ENCODE measurements at regions not wholly inside any gene's neighbourhood (a gene's known extent, or its start where the extent isn't known, plus 50 kb on each side); places are given as distances from the start of the nearest gene placed in this dataset.

DNA sequence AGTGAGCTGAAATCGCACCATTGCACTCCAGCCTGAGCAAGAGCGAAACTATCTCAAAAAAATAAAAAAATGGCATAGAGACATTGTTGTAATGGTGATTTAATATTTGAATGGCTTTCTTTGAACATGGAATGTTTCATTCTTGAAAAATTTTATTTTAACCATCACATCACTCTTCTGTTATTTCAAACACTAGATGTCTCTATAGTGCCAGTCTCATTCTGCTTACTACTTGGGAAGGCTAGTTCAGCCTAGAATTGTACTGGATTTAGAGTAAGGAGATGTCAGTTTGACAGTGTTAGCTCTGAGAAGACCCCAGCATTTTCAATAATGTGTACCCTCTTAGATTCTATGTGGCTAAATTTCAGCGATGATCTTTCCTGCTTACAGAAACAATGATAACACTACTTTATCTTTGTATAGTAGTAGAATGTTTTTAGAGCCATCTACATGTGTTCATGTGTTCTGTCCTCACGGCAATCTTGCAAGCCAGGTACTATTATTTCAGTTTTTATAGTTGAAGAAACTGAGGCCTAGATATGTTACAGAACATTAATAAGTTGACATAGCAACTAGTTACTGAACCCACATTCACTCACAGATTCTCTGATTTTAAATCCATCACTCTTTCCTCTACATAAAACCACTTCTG is 142.9 kb upstream of the ZSWIM2 start:
- Histone ChIP-seq H4K91ac (ENCODE audit: insufficient read depth, low read depth, low read length) (no peak overlapping the region), H3K4ac (ENCODE audit: low read depth, low read length) (no peak overlapping the region), H3K9ac (ENCODE audit: low read depth, low read length) (no peak overlapping the region), H4K5ac (ENCODE audit: low read depth, low read length) (no peak overlapping the region), H2AFZ (replicated peaks; ENCODE audit: low read length, poor library complexity) (no peak overlapping the region), H2BK15ac (ENCODE audit: low read depth, low read length) (no peak overlapping the region), H3K14ac (replicated peaks; ENCODE audit: low read depth, low read length) (no peak overlapping the region), H4K8ac (ENCODE audit: low read depth in 2 of 2, low read length in 2 of 2) (no peak overlapping the region), H3K18ac (ENCODE audit: low read depth, low read length) (no peak overlapping the region), H2BK20ac (ENCODE audit: low read depth, low read length) (no peak overlapping the region), H4K20me1 (ENCODE audit: insufficient read depth, low read length) (no peaks in the 10 kb centered on the region), H3K9me3 (ENCODE audit: control insufficient read depth, insufficient read depth, low read length) (no peaks in the 10 kb centered on the region), H3K4me3 (ENCODE audit: insufficient read depth, low read depth, low read length) (no peak overlapping the region), H3K27me3 (ENCODE audit: control insufficient read depth, insufficient read depth, low read length) (no peaks in the 10 kb centered on the region), H3K27ac (ENCODE audit: insufficient read depth, low read length) (no peak overlapping the region), H2BK120ac (ENCODE audit: low read depth, low read length) (no peak overlapping the region), H3K23ac (ENCODE audit: low read depth, low read length) (no peak overlapping the region), H3K9me1 (ENCODE audit: insufficient read depth, low read length) (no peaks in the 10 kb centered on the region), H2BK5ac (ENCODE audit: low read depth, low read length, poor library complexity, severe bottlenecking) (no peak overlapping the region), H2AK5ac (ENCODE audit: low read depth, low read length) (no peak overlapping the region), H3K36me3 (ENCODE audit: control insufficient read depth, insufficient read depth, low read length) (no peaks in the 10 kb centered on the region), H2AK9ac (replicated peaks; ENCODE audit: low read depth, low read length, poor library complexity) (no peak overlapping the region), H3K79me1 (ENCODE audit: low read depth in 1 of 2, low read length in 2 of 2) (no peaks in the 10 kb centered on the region), H3K56ac (ENCODE audit: extremely low read depth, insufficient read depth, low read length) (no peak overlapping the region), H3K4me1 (ENCODE audit: control insufficient read depth, insufficient read depth, low read length) (no peaks in the 10 kb centered on the region), H3K4me2 (ENCODE audit: low read depth, low read length) (no peak overlapping the region)
- in situ Hi-C loops (cut with MboI; ENCODE audit: low sequenced_read_pairs), result no loop called here
- TF ChIP-seq MAZ (IDR thresholded peaks at IDR 0.05; ENCODE audit: borderline replicate concordance, low read depth, low read length) (no peak), NFE2L2 (IDR thresholded peaks at IDR 0.05; ENCODE audit: low read depth, low read length) (no peak), MAFK (IDR thresholded peaks at IDR 0.05; ENCODE audit: low read depth, low read length) (no peak), FOS (IDR thresholded peaks at IDR 0.05; ENCODE audit: low read depth, low read length) (no peak), BHLHE40 (IDR thresholded peaks at IDR 0.05; ENCODE audit: low read depth, low read length) (no peak), CEBPB (IDR thresholded peaks at IDR 0.05; ENCODE audit: low read depth, low read length) (no peak)
- intact Hi-C loops (cut with micrococcal nuclease), result no loop called here
- ChIA-PET CTCF (no interaction called here), POLR2A (ENCODE audit: unreplicated experiment) (no interaction called here)
- WGBS, 2 experiments (ENCODE audit: extremely low coverage in 2 of 2, insufficient read length in 1 of 2), result no CpG with 5 or more reads among the region's 4 CpGs
- dilution Hi-C loops (cut with HindIII; ENCODE audit: low sequenced_read_pairs, unreplicated experiment), result no loop called here
- no peak for DNase-seq
- BruUV-seq (replicated peaks), result no TSS peak
- no peak for ATAC-seq (ENCODE audit: low read depth)
